PC-9 (cell line): ENCODE measurements at regions not wholly inside any gene's neighbourhood (a gene's known extent, or its start where the extent isn't known, plus 50 kb on each side); places are given as distances from the start of the nearest gene placed in this dataset.
"Not testable (repeated sequence)": the region's sequence is repeated elsewhere in the genome, so short reads cannot be mapped to it uniquely, and the experiment has no call there.

ENCODE experiments used
- BruUV-seq: library from RNA; stranded (reverse); fragments of 400-500 nt; replicated peaks from 2 replicates; lab custom pipeline; 2021; lab: Mats Ljungman, UMichigan
- CTCF ChIA-PET: fragments of 300-600 bp; sonication (Branson Sonifier 250); formaldehyde crosslinking; loops from one replicate; lab custom pipeline; 2022; ENCODE audit warnings: antibody characterized with exemption; lab: Charles Lee
- POLR2A ChIA-PET: fragments of 300-600 bp; sonication (Branson Sonifier 250); formaldehyde crosslinking; loops from one replicate; lab custom pipeline; 2022; ENCODE audit warnings: antibody characterized with exemption; ENCODE audit not compliant: unreplicated experiment; lab: Charles Lee
- DNase-seq, 2 experiments: peaks; one replicate each; pipeline versions ENCODE4 v3.0.0 to v3.0.0-alpha.2; 2015 to 2022; ENCODE audit warnings: mixed read lengths in 1 of 2
- H2AFZ ChIP-seq: fragments of 200-600 bp; sonication (generic); 2 replicates; pipeline ENCODE4 v1.8.1; 2017; ENCODE audit warnings: antibody characterized with exemption
- H3F3A ChIP-seq: fragments of 200-600 bp; sonication (generic); 2 replicates; pipeline ENCODE4 v1.8.1; 2017; ENCODE audit warnings: antibody characterized with exemption, mild to moderate bottlenecking, low read depth; ENCODE audit not compliant: insufficient read depth
- H3K27ac ChIP-seq: fragments of 200-600 bp; sonication (generic); 2 replicates; pipeline ENCODE4 v1.6.1; 2016; ENCODE audit warnings: mixed run types
- H3K27me3 ChIP-seq: fragments of 200-600 bp; sonication (generic); 2 replicates; pipeline ENCODE4 v1.6.1; 2016; ENCODE audit warnings: low read depth, mixed run types; ENCODE audit not compliant: insufficient read depth
- H3K36me3 ChIP-seq: fragments of 200-600 bp; sonication (generic); 2 replicates; pipeline ENCODE4 v1.6.1; 2016; ENCODE audit warnings: low read depth, mixed run types
- H3K4me1 ChIP-seq: fragments of 200-600 bp; sonication (generic); replicated peaks from 2 replicates; pipeline ENCODE4 v1.6.1; 2016; ENCODE audit warnings: mixed run types; ENCODE audit not compliant: insufficient read depth
- H3K4me2 ChIP-seq: fragments of 200-600 bp; sonication (generic); 2 replicates; pipeline ENCODE4 v1.6.1; 2017; ENCODE audit warnings: mixed run types
- H3K4me3 ChIP-seq: fragments of 200-600 bp; sonication (generic); 2 replicates; pipeline ENCODE4 v1.6.1; 2016; ENCODE audit warnings: mixed run types
- H3K79me2 ChIP-seq: fragments of 200-600 bp; sonication (generic); 2 replicates; pipeline ENCODE4 v1.6.1; 2017; ENCODE audit warnings: low read depth, mixed run types
- H3K9me2 ChIP-seq: fragments of 200-600 bp; sonication (generic); 2 replicates; pipeline ENCODE4 v1.8.1; 2017; ENCODE audit warnings: mild to moderate bottlenecking; ENCODE audit not compliant: insufficient read depth
- H3K9me3 ChIP-seq: fragments of 200-600 bp; sonication (generic); 2 replicates; pipeline ENCODE4 v1.8.1; 2016; ENCODE audit warnings: low read depth; ENCODE audit not compliant: insufficient read depth
- H4K20me1 ChIP-seq: fragments of 200-600 bp; sonication (generic); 2 replicates; pipeline ENCODE4 v1.8.1; 2017; ENCODE audit not compliant: insufficient read depth
- CTCF ChIP-seq: fragments of 200-600 bp; sonication (generic); conservative IDR thresholded peaks from 2 replicates; pipeline ENCODE4 v1.6.1; 2017; ENCODE audit warnings: mixed run types, antibody characterized with exemption, mild to moderate bottlenecking, moderate library complexity
- EZH2 ChIP-seq: fragments of 200-600 bp; sonication (generic); IDR thresholded peaks from 2 replicates; pipeline ENCODE4 v1.8.0; 2017; ENCODE audit warnings: antibody characterized with exemption, low read depth
- intact Hi-C: fragments of 100-400 bp; cut with micrococcal nuclease; formaldehyde crosslinking; loops from one replicate; pipeline ENCODE4 v1.10.0; 2022; ENCODE audit not compliant: unreplicated experiment

DNA sequence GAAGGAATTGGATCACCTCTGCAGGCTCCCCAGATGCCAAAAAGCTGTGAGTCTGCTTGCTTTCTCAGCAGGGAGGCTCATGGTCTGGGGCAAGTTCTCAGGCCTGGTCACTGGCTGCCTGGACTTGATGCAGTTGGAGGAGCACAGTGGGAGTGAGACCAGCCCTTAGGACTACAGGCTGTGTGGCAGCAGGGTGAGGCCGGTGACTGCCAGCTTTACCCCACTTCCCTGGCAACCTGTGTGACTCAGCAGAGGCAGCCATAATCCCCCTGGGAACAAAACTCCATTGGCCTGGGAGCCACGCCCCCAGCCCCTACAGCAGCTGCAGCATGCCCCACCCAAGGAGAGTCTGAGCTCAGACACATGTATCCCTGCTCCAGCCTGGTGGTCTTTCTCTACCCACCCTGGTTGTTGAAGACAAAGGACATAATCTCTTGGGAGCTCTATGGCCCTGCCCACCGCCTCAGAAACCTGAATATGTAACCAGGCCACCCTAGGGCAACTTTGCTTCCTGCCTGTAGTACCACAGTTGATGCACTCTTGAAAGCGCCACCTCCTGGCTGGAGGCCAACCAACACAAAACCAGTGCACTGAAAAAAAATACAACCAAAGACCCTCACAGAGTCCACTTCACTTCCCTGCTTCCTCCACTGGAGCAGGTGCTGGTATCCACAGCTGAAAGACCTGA is 106.8 kb upstream of the SPATS2L start:
- Histone ChIP-seq H3K4me2 (peak overlapping the region; percentile 39), H3K9me3 (no peaks in the 10 kb centered on the region; the same call in 1 of the 2 replicates), H3K27ac (peak overlapping the region; percentile 58), H3K36me3 (no peaks in the 10 kb centered on the region), H3K27me3 (no peaks in the 10 kb centered on the region), H3K4me1 (peaks cover 14% of the 10 kb centered on the region), H3F3A (peaks cover 13% of the 10 kb centered on the region; the same call in 1 of the 2 replicates), H3K9me2 (no peaks in the 10 kb centered on the region), H4K20me1 (no peaks in the 10 kb centered on the region), H3K79me2 (no peaks in the 10 kb centered on the region), H3K4me3 (no peak overlapping the region), H2AFZ (peak overlapping the region; percentile 59; the same call in 1 of the 2 replicates)
- BruUV-seq, result no TSS peak
- intact Hi-C loops, result no loop called here
- DNase-seq, result peak; percentile 22 to 77
- peak; percentile 46; the same call in 1 of the 2 replicates for TF ChIP-seq CTCF
- no peak for TF ChIP-seq EZH2
- ChIA-PET POLR2A (no interaction called here), CTCF (no interaction called here)

GRCh38 chr2:200201839-200202238 is 104.7 kb upstream of the SPATS2L start:
- peaks cover 13% of the 10 kb centered on the region; the same call in 1 of the 2 replicates for H3F3A ChIP-seq
- H3K9me3 ChIP-seq, H3K36me3 ChIP-seq, H3K4me2 ChIP-seq, intact Hi-C loops, DNase-seq, H3K9me2 ChIP-seq, H2AFZ ChIP-seq, CTCF ChIA-PET, POLR2A ChIA-PET, H3K4me3 ChIP-seq, H3K79me2 ChIP-seq, H4K20me1 ChIP-seq, BruUV-seq, H3K27ac ChIP-seq, H3K27me3 ChIP-seq: not testable (repeated sequence)
- peaks cover 14% of the 10 kb centered on the region for H3K4me1 ChIP-seq

- no peaks in the 10 kb centered on the region for H3K27me3 ChIP-seq
- H3K27ac ChIP-seq, result no peak overlapping the region
- no peaks in the 10 kb centered on the region for H3K36me3 ChIP-seq
- no peak overlapping the region for H2AFZ ChIP-seq
- peaks cover 15% of the 10 kb centered on the region; the same call in 1 of the 2 replicates for H3F3A ChIP-seq
- ChIA-PET POLR2A (no interaction called here), CTCF (no interaction called here)
- intact Hi-C loops, result no loop called here
- no peak for TF ChIP-seq EZH2
- TF ChIP-seq CTCF, result no peak
- H3K4me1 ChIP-seq, result peaks cover 14% of the 10 kb centered on the region
- H3K79me2 ChIP-seq, result no peaks in the 10 kb centered on the region
- H3K4me3 ChIP-seq, result no peak overlapping the region
- no peaks in the 10 kb centered on the region; the same call in 1 of the 2 replicates for H3K9me3 ChIP-seq
- no peak for DNase-seq
- H3K4me2 ChIP-seq, result no peak overlapping the region
- no peaks in the 10 kb centered on the region for H4K20me1 ChIP-seq
- no TSS peak for BruUV-seq
- H3K9me2 ChIP-seq, result no peaks in the 10 kb centered on the region
Observed at GRCh38 chr2:200203381-200203827, 103.1 kb upstream of the SPATS2L start.
